HepG2 (cell line): ENCODE measurements at regions not wholly inside any gene's neighbourhood (a gene's known extent, or its start where the extent isn't known, plus 50 kb on each side); places are given as distances from the start of the nearest gene placed in this dataset.
"Not testable (repeated sequence)": the region's sequence is repeated elsewhere in the genome, so short reads cannot be mapped to it uniquely, and the experiment has no call there.

Source experiments
- ATAC-seq: fragments of 200-7000 bp; cut with Tn5 transposase; 3 replicates; pipeline ENCODE4 v1.9.1; 2020; ENCODE audit warnings: mild to moderate bottlenecking, moderate library complexity
- BruUV-seq: library from RNA; stranded (reverse); fragments of 400-500 nt; replicated peaks from 2 replicates; lab custom pipeline; 2021; lab: Mats Ljungman, UMichigan
- CTCF ChIA-PET: fragments of 300-600 bp; formaldehyde crosslinking; extraction: SDS; loops from one replicate; lab custom pipeline; 2021; ENCODE audit warnings: low total read pairs, inconsistent platforms, low intra/inter-chr PET ratio; lab: Yijun Ruan, JAX
- POLR2A ChIA-PET: fragments of 350-600 bp; sonication (Branson Sonifier 250); formaldehyde crosslinking; loops from one replicate; lab custom pipeline; 2020; ENCODE audit warnings: antibody characterized with exemption, inconsistent platforms; lab: Yijun Ruan, JAX
- DNase-seq: peaks from one replicate; pipeline ENCODE4 v3.0.0-alpha.2; 2015; ENCODE audit warnings: low spot score
- FAIRE-seq: peaks from 3 replicates; lab custom pipeline; 2011; peaks lifted over from hg19 to GRCh38; lab: Jason Lieb, UNC
- H2AFZ ChIP-seq: one replicate; pipeline ENCODE4 v1.6.1; 2011; ENCODE audit warnings: low read length, inconsistent platforms
- H3K27ac ChIP-seq: fragments of 300-600 bp; 3 replicates; pipeline ENCODE4 v1.8.0; 2011; ENCODE audit warnings: mixed run types, mild to moderate bottlenecking, mixed read lengths, low read length, inconsistent platforms; ENCODE audit not compliant: insufficient read depth; ENCODE audit errors: extremely low read length
- H3K27me3 ChIP-seq, 2 experiments: fragments of 200-600 bp in 1 of 2; 2 replicates in 1 of 2; 3 replicates in 1 of 2; pipeline versions ENCODE4 v1.6.0 to v1.8.0; 2011; ENCODE audit warnings: low read length in 2 of 2, mild to moderate bottlenecking in 2 of 2, moderate library complexity in 2 of 2, inconsistent platforms in 1 of 2; ENCODE audit not compliant: insufficient read depth in 2 of 2, control insufficient read depth in 1 of 2
- H3K36me3 ChIP-seq, 2 experiments: fragments of 200-600 bp in 1 of 2; replicated peaks in 1 of 2; 2 replicates in 1 of 2; 3 replicates in 1 of 2; pipeline versions ENCODE4 v1.5.1 to v1.8.0; 2011; ENCODE audit warnings: low read length in 2 of 2, inconsistent platforms in 1 of 2; ENCODE audit not compliant: insufficient read depth in 2 of 2, control insufficient read depth in 1 of 2
- H3K4me1 ChIP-seq: 2 replicates; pipeline ENCODE4 v1.5.1; 2012; ENCODE audit warnings: low read length, inconsistent platforms; ENCODE audit not compliant: insufficient read depth
- H3K4me2 ChIP-seq: 2 replicates; pipeline ENCODE4 v1.6.0; 2011; ENCODE audit warnings: low read depth, low read length, inconsistent platforms
- H3K4me3 ChIP-seq, 3 experiments: fragments of 200-600 bp in 1 of 3; sonication (generic), shearing (Covaris generic) in 1 of 3; replicated peaks in 1 of 3; 2 replicates each; pipeline ENCODE4 v1.5.1; 2011 to 2016; ENCODE audit warnings: low read length in 3 of 3, inconsistent platforms in 2 of 3, low read depth in 2 of 3, mild to moderate bottlenecking in 2 of 3, control low read depth in 1 of 3, mixed read lengths in 1 of 3; ENCODE audit not compliant: insufficient read depth in 1 of 3
- H3K79me2 ChIP-seq: one replicate; pipeline ENCODE4 v1.6.1; 2011; ENCODE audit warnings: low read length, inconsistent platforms; ENCODE audit not compliant: insufficient read depth
- H3K9ac ChIP-seq: 2 replicates; pipeline ENCODE4 v1.6.0; 2011; ENCODE audit warnings: mild to moderate bottlenecking, low read depth, low read length, inconsistent platforms; ENCODE audit not compliant: insufficient read depth
- H3K9me3 ChIP-seq: 2 replicates; pipeline ENCODE4 v1.5.1; 2012; ENCODE audit warnings: mild to moderate bottlenecking, low read length
- H4K20me1 ChIP-seq: 2 replicates; pipeline ENCODE4 v1.6.0; 2011; ENCODE audit warnings: inconsistent platforms, mild to moderate bottlenecking, low read length, moderate library complexity; ENCODE audit not compliant: insufficient read depth
- DR1 ChIP-seq: sonication (generic); formaldehyde crosslinking; IDR thresholded peaks from 2 replicates; pipeline ENCODE4 v1.8.0; 2021; ENCODE audit warnings: mild to moderate bottlenecking, missing genetic modification reagents, inconsistent platforms
- RFX5 ChIP-seq: IDR thresholded peaks from 2 replicates; pipeline ENCODE4 v1.6.1; 2011; ENCODE audit warnings: low read depth, low read length, improper control_type of control experiment
- WGBS: methylation state at CpG from one replicate; pipeline ENCODE4 v1.1.6; 2017; ENCODE audit warnings: low lambda C conversion rate; 5-methylcytosine and 5-hydroxymethylcytosine counted together
- in situ Hi-C: cut with HindIII; loops from 2 replicates; pipeline ENCODE4 v1.10.0; 2017; ENCODE audit warnings: low pct_unique_long_range_greater_than_20kb; ENCODE audit not compliant: extremely low pct_ligation_motif_present
- intact Hi-C: fragments of 100-400 bp; cut with micrococcal nuclease; formaldehyde crosslinking; loops from one replicate; pipeline ENCODE4 v1.10.0; 2022; ENCODE audit not compliant: unreplicated experiment
- small RNA-seq, 3 experiments: library from RNA; depleted of rRNA; stranded (forward); fragments of <200 nt; gene quantifications; one replicate each; pipeline ENCODE3, GENCODE V24; 2012; ENCODE audit warnings: low read depth in 2 of 3, low replicate concordance in 1 of 3; ENCODE audit not compliant: insufficient read length in 3 of 3, insufficient read depth in 2 of 3

DNA sequence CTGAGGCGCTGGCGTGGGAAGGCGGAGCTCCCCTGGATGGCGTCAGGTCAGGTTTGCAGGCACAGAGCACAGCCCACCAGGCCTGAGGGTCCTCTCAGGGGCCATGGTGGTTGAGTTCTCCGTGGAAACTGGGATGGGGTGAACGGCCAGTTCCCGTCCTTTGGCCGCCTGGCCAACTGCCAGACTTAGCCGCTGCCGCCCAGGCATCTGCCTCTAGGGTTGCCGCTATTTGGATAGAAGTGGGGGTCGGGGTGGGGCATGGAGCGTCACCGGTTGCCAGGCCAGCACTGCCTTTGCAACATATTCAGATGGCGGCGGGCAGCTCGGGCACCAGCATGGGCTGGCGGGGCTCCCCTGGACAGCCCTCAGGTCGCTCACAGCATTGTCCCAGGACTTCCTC lies 532.3 kb upstream of the DEFB115 start:
- in situ Hi-C loops, H3K27me3 ChIP-seq, intact Hi-C loops, H3K27ac ChIP-seq, ATAC-seq, H3K4me1 ChIP-seq, BruUV-seq, FAIRE-seq, H3K4me3 ChIP-seq, H4K20me1 ChIP-seq, H3K4me2 ChIP-seq, H2AFZ ChIP-seq, CTCF ChIA-PET, H3K36me3 ChIP-seq, DNase-seq, H3K9me3 ChIP-seq: not testable (repeated sequence)
- WGBS: 68% methylated on average over 19 of the region's 19 CpGs
- TF ChIP-seq RFX5 (peak; percentile 88), DR1 (0 out of 2 replicates have a peak, but pooled peaks have one; percentile 4)
- TF ChIP-seq, all 625 proteins: peak for 2; not testable (repeated sequence) for 623
- POLR2A ChIA-PET, H3K9ac ChIP-seq, H3K79me2 ChIP-seq: not testable (repeated sequence)

DNA sequence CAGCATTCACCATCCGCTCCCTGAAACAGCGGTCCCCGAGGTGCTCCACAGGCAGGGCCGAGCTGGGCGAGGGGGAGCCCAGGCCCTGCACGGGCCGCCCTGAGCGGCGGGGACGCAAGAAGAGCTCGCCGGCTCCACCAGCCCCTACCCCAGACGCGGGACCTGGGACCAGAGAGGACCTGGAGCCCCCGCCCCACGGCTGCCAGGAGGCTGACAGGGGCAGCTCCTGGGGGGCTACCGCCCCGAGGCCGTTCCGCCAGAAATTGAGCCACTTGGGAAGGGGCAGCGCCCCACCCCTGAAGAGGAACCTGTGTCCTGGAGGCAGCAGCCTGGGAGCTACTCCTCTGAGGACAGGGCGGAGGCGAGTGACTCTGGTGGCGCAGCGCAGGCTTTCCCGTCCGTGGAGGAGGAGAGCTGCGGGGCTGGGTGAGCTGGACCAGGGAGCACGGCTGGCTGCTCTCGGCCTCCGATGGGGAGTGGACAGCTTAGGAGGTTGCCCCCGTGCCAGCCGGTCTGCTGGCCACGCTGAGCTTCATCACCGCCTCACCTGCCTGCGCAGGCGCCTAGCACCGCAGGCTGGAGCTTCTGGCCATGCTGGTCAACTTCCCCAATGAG lies 529.1 kb upstream of the DEFB115 start:
- H3K4me1 ChIP-seq, H3K27me3 ChIP-seq, H3K27ac ChIP-seq, H4K20me1 ChIP-seq, H3K4me3 ChIP-seq, DNase-seq, FAIRE-seq, H2AFZ ChIP-seq, ATAC-seq, BruUV-seq, in situ Hi-C loops, H3K9me3 ChIP-seq, H3K36me3 ChIP-seq, POLR2A ChIA-PET, H3K4me2 ChIP-seq, CTCF ChIA-PET, H3K9ac ChIP-seq, H3K79me2 ChIP-seq, intact Hi-C loops: not testable (repeated sequence)
- WGBS: 50% methylated on average over 32 of the region's 38 CpGs

Small RNA genes in the stretch of these regions (small RNA-seq; reads per million reads assigned to genes)
- gene RF00002: 0 to 0.33 (median 0) reads per million in 3 experiments
- 0 reads per million in 3 experiments for gene RF00026
